Fibroblast of lung (primary cell): ENCODE measurements at regions not wholly inside any gene's neighbourhood (a gene's known extent, or its start where the extent isn't known, plus 50 kb on each side); places are given as distances from the start of the nearest gene placed in this dataset.

Source experiments
- DNase-seq, 2 donors: peaks; one replicate each; pipeline versions ENCODE4 v3.0.0 to v3.0.0-alpha.2; 2010; ENCODE audit warnings: low read depth in 2 of 2
- H2AFZ ChIP-seq: 2 replicates; pipeline ENCODE4 v1.5.1; 2012; ENCODE audit warnings: low read length, control low read depth, inconsistent platforms
- H3K27ac ChIP-seq: 2 replicates; pipeline ENCODE4 v1.5.1; 2011; ENCODE audit warnings: low read length, control low read depth; ENCODE audit not compliant: insufficient read depth
- H3K27me3 ChIP-seq: 2 replicates; pipeline ENCODE4 v1.5.1; 2011; ENCODE audit warnings: mild to moderate bottlenecking, low read length; ENCODE audit not compliant: control insufficient read depth, insufficient read depth
- H3K36me3 ChIP-seq: 2 replicates; pipeline ENCODE4 v1.5.1; 2011; ENCODE audit warnings: low read length; ENCODE audit not compliant: control insufficient read depth, insufficient read depth
- H3K4me1 ChIP-seq: 2 replicates; pipeline ENCODE4 v1.5.1; 2011; ENCODE audit warnings: low read length; ENCODE audit not compliant: control insufficient read depth, insufficient read depth; ENCODE audit errors: extremely low read depth
- H3K4me2 ChIP-seq: 2 replicates; pipeline ENCODE4 v1.5.1; 2011; ENCODE audit warnings: low read length, control low read depth; ENCODE audit not compliant: insufficient read depth; ENCODE audit errors: extremely low read depth
- H3K4me3 ChIP-seq, 4 experiments: fragments of 200-600 bp in 1 of 4; sonication (generic) in 1 of 4; replicated peaks in 1 of 4; 2 replicates each; pipeline ENCODE4 v1.5.1; 2011 to 2016; ENCODE audit warnings: low read length in 4 of 4, low read depth in 3 of 4, mild to moderate bottlenecking in 3 of 4, control low read depth in 2 of 4, inconsistent platforms in 1 of 4, mixed read lengths in 1 of 4; ENCODE audit not compliant: insufficient read depth in 1 of 4; ENCODE audit errors: control extremely low read depth in 1 of 4
- H3K79me2 ChIP-seq: 2 replicates; pipeline ENCODE4 v1.5.1; 2012; ENCODE audit warnings: mild to moderate bottlenecking, low read length, inconsistent platforms; ENCODE audit not compliant: control insufficient read depth, insufficient read depth
- H3K9ac ChIP-seq: 2 replicates; pipeline ENCODE4 v1.5.1; 2011; ENCODE audit warnings: mild to moderate bottlenecking, low read length, control low read depth; ENCODE audit not compliant: insufficient read depth
- H3K9me3 ChIP-seq: 2 replicates; pipeline ENCODE4 v1.5.1; 2012; ENCODE audit warnings: low read depth, low read length; ENCODE audit not compliant: control insufficient read depth, insufficient read depth
- H4K20me1 ChIP-seq: 2 replicates; pipeline ENCODE4 v1.5.1; 2011; ENCODE audit warnings: low read length; ENCODE audit not compliant: control insufficient read depth, insufficient read depth; ENCODE audit errors: extremely low read depth
- CTCF ChIP-seq, 2 donors: IDR thresholded peaks in 1 of 2; conservative IDR thresholded peaks in 1 of 2; 1 replicate in 1 of 2; 2 replicates in 1 of 2; pipeline ENCODE4 v1.5.1; 2011 to 2012; ENCODE audit warnings: low read length in 2 of 2, control low read depth in 1 of 2, inconsistent platforms in 1 of 2, low read depth in 1 of 2, mild to moderate bottlenecking in 1 of 2
- EZH2 ChIP-seq: IDR thresholded peaks from 2 replicates; pipeline ENCODE4 v1.5.1; 2012; ENCODE audit warnings: low read length, control low read depth, mild to moderate bottlenecking; ENCODE audit errors: missing control alignments

GRCh38 chr20:37627060-37627766 lies 66.6 kb upstream of the CTNNBL1 start:
- Histone ChIP-seq H4K20me1 (peaks cover 2% of the 10 kb centered on the region), H3K4me2 (no peak overlapping the region), H3K79me2 (no peaks in the 10 kb centered on the region), H3K27me3 (no peaks in the 10 kb centered on the region), H3K4me3 (no peak overlapping the region), H3K9me3 (no peaks in the 10 kb centered on the region), H3K9ac (no peak overlapping the region), H3K4me1 (no peaks in the 10 kb centered on the region), H3K27ac (no peak overlapping the region), H3K36me3 (no peaks in the 10 kb centered on the region), H2AFZ (no peak overlapping the region)
- TF ChIP-seq CTCF (conservative IDR thresholded peaks at IDR 0.05 in 1 of 2, IDR thresholded peaks at IDR 0.05 in 1 of 2; ENCODE audit: low read depth in 1 of 2, low read length in 2 of 2) (no peak), EZH2 (no peak)
- DNase-seq: peak; percentile 54 to 64

GRCh38 chr20:37624963-37625362 lies 68.9 kb upstream of the CTNNBL1 start:
- Histone ChIP-seq H3K27ac (no peak overlapping the region), H3K9me3 (no peaks in the 10 kb centered on the region), H3K27me3 (peaks cover 5% of the 10 kb centered on the region), H3K4me3 (no peak overlapping the region), H3K9ac (no peak overlapping the region), H3K4me1 (no peaks in the 10 kb centered on the region), H3K4me2 (no peak overlapping the region), H3K79me2 (no peaks in the 10 kb centered on the region), H4K20me1 (peaks cover 2% of the 10 kb centered on the region), H2AFZ (no peak overlapping the region), H3K36me3 (no peaks in the 10 kb centered on the region)
- no peak for DNase-seq
- no peak for TF ChIP-seq EZH2
- TF ChIP-seq CTCF (conservative IDR thresholded peaks at IDR 0.05 in 1 of 2, IDR thresholded peaks at IDR 0.05 in 1 of 2; ENCODE audit: low read depth in 1 of 2, low read length in 2 of 2): no peak

- no peak overlapping the region for H3K4me3 ChIP-seq
- TF ChIP-seq EZH2 (no peak), CTCF (conservative IDR thresholded peaks at IDR 0.05 in 1 of 2, IDR thresholded peaks at IDR 0.05 in 1 of 2; ENCODE audit: low read depth in 1 of 2, low read length in 2 of 2) (no peak)
Observed at GRCh38 chr20:37622728-37623127, 71.1 kb upstream of the CTNNBL1 start.

More at GRCh38 chr20:37622728-37623127, 71.1 kb upstream of the CTNNBL1 start:
- no peaks in the 10 kb centered on the region for H3K9me3 ChIP-seq
- H3K4me1 ChIP-seq: no peaks in the 10 kb centered on the region
- H3K27me3 ChIP-seq: peaks cover 8% of the 10 kb centered on the region
- H3K36me3 ChIP-seq: no peaks in the 10 kb centered on the region
- no peaks in the 10 kb centered on the region for H4K20me1 ChIP-seq
- no peak overlapping the region for H3K27ac ChIP-seq
- H3K4me2 ChIP-seq: no peak overlapping the region
- H3K79me2 ChIP-seq: no peaks in the 10 kb centered on the region
- H2AFZ ChIP-seq: no peak overlapping the region
- H3K9ac ChIP-seq: no peak overlapping the region
- no peak for DNase-seq
